HG03066 (cell line): ENCODE measurements at regions not wholly inside any gene's neighbourhood (a gene's known extent, or its start where the extent isn't known, plus 50 kb on each side); places are given as distances from the start of the nearest gene placed in this dataset.

ENCODE experiments used
- ATAC-seq: cut with Tn5 transposase; IDR thresholded peaks from one replicate; pipeline ENCODE4 v1.9.1; 2021; ENCODE audit warnings: low read depth; ENCODE audit not compliant: unreplicated experiment

GRCh38 chr10:125350519-125350918, 190.2 kb upstream of the CTBP2 start:
- ATAC-seq: no peak

GRCh38 chr10:125348536-125348935, 188.2 kb upstream of the CTBP2 start:
- no peak for ATAC-seq

GRCh38 chr10:125344573-125345171, 184.3 kb upstream of the CTBP2 start:
- ATAC-seq: peak; percentile 69

GRCh38 chr10:125343983-125344382, 183.6 kb upstream of the CTBP2 start:
- ATAC-seq: no peak

DNA sequence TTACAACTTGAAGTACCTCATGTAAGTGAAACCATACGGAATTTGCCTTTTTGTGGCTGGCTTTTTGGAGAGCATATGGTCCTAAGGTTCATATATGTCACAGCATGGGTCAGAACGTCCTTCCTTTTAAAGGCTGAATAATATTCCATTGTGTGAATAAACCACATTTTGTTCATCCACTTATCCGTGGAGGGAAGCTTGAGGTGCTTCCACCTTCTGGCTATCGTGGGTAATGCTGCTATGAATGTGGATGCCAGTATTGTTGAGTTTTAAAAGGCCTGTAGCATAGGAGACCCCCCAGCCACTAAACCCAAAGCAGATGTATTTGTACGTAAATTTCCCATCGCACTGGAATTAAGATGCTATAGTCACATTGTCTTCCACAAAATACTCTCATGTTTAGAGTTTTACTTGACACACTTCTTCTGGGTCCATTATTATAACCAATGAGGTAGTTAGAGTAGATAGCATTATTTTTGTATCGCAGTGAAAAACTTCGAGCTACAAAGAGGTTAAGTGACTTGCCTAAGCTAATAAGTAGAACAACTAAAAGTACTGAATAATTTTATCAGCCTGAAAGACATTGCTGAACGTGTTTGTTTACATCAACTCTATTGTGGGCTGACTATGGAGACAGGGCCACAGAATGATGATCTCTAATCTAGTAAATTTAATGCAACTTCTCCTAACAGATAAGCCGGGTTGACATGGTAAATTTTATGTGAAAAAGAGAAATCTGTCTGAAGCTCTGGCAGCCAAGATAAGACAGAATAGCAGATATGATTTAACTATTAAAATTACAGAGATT, 183.0 kb upstream of the CTBP2 start:
- no peak for ATAC-seq

DNA sequence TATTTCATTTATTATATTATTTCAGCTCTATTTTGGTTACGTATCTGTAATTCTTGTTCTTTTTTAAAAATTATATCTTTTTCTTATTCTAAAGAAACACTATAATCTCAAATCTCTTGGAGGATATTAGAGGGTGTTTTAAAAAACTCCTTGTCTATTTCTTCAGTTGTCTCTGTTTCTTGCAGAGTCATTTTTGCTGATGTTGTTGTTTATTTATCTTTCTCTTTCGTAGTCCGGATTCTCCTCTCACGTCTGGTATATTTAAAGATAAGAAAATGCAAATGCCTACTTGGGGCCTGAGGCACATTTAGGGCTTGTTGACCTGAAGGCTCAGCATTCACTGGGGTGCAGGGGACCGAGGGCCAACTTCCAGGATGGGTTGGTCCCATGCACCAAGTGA, 181.2 kb upstream of the CTBP2 start:
- no peak for ATAC-seq

DNA sequence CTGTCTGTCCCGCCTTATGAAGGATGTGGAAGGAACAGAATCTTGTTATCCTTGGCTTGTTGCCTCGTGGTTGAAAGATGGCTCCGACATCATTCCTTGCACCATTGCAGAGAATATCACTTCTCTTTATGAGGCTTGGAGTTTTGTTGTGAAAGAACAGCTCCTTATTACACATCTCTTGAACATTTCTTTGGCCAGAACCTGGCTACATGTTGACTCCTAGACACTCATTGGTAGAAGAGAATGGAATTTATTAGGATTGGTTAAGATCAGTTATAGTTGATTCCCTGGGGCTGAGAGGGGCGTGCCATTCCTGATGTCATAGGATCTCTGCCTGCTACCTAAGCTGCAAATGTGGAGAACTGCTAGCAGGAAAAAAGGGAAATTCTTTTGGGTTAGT, 180.5 kb upstream of the CTBP2 start:
- no peak for ATAC-seq

DNA sequence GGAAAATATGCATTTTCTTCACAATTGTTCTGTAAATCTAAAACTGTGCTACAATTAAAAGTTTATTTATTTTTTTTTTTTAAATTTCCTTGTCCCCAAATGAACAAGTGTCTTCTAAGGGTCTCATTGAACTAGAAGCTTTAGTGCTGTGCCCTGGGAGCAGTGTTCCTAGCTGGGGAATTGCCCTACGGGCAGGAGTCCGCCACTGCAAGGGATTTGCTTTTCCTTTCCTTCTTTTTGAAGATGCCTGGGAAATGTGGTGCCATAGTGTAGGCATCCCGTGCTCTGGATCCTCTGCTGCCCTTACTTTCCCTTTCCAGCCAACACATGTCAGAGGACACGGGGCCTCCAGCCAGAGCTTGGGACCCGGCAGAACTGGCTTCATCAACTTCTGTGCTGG, 177.1 kb upstream of the CTBP2 start:
- no peak for ATAC-seq

DNA sequence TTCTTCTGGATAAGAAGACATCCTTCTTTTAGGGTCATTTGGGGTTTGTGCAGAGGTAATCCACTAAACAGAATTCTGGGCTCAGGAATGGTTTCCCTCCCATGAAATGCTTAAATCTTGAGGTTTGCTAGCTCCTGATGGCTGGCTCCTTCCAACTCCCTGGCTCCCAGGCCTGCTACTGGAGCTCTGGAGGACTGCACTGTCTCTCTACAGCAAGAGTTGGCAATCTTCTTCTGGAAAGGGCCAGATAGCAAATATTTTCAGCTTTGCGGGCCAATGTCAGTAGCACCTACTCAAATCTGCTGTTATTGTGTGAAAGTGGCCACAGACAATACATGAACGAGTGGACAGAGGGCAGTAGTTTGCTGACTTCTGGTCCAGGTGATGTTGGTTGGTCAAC, 174.2 kb upstream of the CTBP2 start:
- ATAC-seq: no peak

DNA sequence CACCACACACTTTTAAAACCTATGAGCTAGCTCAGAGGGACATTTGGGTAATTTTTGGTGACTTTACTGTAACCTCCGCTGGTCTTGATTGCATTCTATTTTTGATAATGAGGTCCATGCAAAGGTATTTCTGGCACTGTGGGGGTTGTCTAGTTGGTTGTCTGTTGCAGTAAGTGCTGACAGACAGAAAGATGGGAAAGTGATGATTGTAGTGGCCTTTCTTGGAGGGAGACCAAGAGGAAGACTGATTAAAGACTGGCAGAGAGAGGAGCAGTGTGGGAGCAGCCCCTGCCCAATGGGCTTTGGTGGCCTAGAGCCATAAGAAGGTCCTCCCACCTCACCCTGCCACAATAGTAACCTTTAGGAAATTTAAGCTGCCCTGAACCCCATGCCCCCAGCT, 173.4 kb upstream of the CTBP2 start:
- no peak for ATAC-seq

- no peak for ATAC-seq
Measured at GRCh38 chr10:125333209-125333591, 172.8 kb upstream of the CTBP2 start.

GRCh38 chr10:125332548-125333208, 172.3 kb upstream of the CTBP2 start:
- no peak for ATAC-seq

DNA sequence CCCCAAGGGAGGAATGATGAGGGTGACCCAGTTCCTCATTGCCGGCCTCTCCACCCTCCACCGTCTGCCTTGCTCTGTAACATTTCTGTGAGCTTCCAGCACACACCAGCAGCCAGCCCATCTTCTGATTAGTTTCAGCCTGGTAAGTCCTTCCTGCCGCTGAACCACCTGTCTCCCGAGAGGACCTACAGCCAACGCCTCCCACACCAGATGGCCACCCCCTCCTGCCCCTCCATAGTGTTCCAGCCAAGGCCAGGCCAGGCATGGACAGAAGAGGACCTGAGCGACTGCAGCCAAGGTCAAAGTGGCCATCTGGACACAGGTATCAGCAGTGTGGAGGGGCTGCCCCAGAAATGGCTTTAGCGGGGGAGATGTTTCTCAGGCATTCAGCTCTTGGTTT, 170.7 kb upstream of the CTBP2 start:
- ATAC-seq: no peak

DNA sequence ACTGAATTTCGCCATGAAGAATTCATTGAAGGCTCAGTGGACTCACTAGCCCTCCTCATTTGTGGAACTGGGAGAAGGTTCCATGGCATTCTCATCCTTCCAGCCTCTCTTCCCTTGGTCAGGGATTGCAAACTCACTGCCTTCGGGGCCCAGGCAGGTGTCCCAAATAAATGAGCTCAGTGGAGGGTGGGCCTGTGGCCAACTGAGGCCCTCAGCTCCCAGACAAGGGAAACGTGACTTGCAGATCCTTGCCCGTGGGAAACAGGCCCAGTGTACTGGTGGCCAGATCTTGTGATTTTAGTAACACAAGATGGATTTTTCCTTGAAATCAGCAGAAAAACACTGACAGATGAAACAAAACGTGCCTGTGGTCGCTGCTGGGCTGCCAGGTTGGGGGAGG, 168.7 kb upstream of the CTBP2 start:
- no peak for ATAC-seq

GRCh38 chr10:125325326-125325725, 165.0 kb upstream of the CTBP2 start:
- ATAC-seq: no peak

DNA sequence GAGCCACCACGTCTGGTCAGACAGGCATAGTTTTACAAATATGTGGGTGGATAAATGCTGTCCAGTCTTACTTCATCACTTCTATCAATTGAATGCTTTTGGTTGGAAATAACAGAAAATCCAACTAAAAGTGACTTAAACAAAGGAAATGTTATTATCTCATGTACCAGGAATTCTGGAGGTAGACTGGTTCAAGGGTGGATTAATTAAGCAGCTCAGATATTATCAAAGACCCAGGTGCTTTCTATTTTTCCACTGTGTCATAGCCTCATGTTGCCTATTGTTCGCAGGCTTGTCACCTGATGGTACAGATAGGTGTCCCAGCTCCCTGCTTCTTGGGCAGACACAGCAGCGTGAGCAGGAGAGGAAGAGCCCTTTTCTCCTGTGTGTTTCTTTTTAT, 156.1 kb upstream of the CTBP2 start:
- ATAC-seq: no peak

GRCh38 chr10:125300937-125301336, 140.6 kb upstream of the CTBP2 start:
- ATAC-seq: no peak

DNA sequence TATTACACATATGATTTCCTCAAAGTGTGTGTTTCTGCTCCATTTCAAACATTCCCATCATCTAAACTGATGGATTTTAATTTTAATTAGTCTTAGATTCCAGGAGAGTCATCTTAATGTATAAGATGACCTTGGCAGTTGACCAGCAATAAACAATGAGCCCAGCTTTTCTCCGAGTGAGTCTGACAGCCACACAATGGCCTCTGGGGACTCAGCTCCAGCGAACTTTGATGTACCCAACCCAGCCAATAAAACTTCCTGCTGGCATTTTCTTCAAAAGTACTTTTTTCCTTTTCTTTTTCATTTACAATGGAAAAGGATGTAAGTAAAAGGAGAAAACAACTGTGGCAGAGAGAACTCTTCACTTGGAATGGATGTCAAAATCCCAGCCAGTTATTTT, 139.1 kb upstream of the CTBP2 start:
- ATAC-seq: no peak

DNA sequence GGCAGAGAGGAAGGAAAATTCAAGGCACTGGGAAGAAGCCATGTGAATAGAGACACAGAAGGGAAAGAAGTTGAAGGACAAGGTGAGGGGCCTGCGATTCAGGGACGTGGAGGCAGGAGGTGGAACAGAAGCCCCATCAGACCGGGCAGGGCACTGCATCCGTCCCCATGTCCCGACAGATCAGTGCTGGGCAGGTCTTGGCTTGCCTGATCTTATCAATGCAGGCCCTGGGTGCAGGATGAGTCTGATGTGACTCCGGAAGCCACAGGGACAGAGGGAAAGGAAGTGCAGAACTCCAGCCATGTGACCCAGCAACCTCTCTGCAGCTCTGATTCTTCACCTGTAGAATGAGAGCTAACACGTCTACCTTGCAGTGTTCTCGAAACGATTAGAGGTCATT, 136.2 kb upstream of the CTBP2 start:
- ATAC-seq: no peak

DNA sequence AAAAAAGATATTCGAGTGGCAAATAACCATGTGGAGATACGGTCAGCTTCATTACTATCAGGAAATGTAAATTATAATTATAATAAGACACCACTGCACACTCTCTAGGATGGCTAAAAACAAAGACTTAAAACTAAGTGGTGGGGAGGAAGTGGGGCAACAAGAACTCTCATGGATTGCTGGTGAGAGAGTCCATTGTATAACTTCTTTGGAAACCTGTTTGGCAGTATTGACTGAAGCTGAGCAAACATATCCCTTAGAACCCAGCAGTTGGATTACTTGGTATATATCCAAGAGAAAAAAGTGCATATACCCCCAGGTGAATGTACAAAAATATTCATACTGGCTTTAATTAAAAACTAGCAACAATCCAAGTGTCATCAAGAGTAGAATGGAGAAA, 133.7 kb upstream of the CTBP2 start:
- ATAC-seq: no peak

GRCh38 chr10:125291836-125292235, 131.5 kb upstream of the CTBP2 start:
- no peak for ATAC-seq

- no peak for ATAC-seq
Measured at GRCh38 chr10:125289461-125289860, 129.1 kb upstream of the CTBP2 start.
